Astrocyte (in vitro differentiated cells and primary cell): ENCODE measurements at regions not wholly inside any gene's neighbourhood (a gene's known extent, or its start where the extent isn't known, plus 50 kb on each side); places are given as distances from the start of the nearest gene placed in this dataset.

ENCODE experiments used
- EZH2 ChIP-seq: IDR thresholded peaks from 2 replicates; pipeline ENCODE4 v1.6.1; 2012; ENCODE audit warnings: mild to moderate bottlenecking, low read length, inconsistent platforms; ENCODE audit not compliant: insufficient read depth
- TF ChIP-seq, protein P1 (sequence below): IDR thresholded peaks from 2 replicates; pipeline ENCODE4 v1.5.1; 2011; ENCODE audit warnings: low read depth, mild to moderate bottlenecking, inconsistent platforms, low read length, moderate library complexity; ENCODE audit not compliant: insufficient read depth

DNA sequence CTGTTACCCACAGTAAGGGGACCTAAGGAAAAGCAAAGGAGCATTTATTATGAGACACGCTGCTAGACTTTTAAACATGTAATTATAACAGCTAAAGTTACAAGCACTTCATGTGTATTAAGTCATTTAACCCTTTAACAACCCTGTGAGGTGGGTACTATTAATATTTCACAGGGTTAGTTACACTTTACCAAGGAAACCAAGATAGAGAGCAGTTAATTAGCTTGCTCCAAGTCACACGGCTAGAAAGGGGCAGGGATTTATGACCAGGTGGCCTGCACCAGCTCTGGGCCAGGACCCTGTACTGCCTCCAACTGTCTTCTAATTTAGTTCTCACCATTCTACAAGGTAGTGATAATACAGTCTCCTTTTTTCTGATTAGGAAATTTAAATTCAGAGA lies 74.9 kb downstream of the RPL27A start:
- no peak for TF ChIP-seq EZH2
- TF ChIP-seq, protein P1, sequence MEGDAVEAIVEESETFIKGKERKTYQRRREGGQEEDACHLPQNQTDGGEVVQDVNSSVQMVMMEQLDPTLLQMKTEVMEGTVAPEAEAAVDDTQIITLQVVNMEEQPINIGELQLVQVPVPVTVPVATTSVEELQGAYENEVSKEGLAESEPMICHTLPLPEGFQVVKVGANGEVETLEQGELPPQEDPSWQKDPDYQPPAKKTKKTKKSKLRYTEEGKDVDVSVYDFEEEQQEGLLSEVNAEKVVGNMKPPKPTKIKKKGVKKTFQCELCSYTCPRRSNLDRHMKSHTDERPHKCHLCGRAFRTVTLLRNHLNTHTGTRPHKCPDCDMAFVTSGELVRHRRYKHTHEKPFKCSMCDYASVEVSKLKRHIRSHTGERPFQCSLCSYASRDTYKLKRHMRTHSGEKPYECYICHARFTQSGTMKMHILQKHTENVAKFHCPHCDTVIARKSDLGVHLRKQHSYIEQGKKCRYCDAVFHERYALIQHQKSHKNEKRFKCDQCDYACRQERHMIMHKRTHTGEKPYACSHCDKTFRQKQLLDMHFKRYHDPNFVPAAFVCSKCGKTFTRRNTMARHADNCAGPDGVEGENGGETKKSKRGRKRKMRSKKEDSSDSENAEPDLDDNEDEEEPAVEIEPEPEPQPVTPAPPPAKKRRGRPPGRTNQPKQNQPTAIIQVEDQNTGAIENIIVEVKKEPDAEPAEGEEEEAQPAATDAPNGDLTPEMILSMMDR = no peak
